ENCODE measurements at regions not wholly inside any gene's neighbourhood (a gene's known extent, or its start where the extent isn't known, plus 50 kb on each side); places are given as distances from the start of the nearest gene placed in this dataset.

- DNase-seq (ENCODE audit: low spot score), result no peak
- POLR2A ChIA-PET (ENCODE audit: low non-redundant PET), result no interaction called here
- no TSS peak for BruUV-seq (replicated peaks)
These were observed 334.8 kb upstream of the LARGE1 start for GRCh38 chr22:34255042-34255441.

GRCh38 chr22:34278121-34278520 is 357.8 kb upstream of the LARGE1 start:
- no TSS peak for BruUV-seq (replicated peaks)
- Histone ChIP-seq H3K4me1 (ENCODE audit: insufficient read depth, low read length, poor library complexity, severe bottlenecking) (no peaks in the 10 kb centered on the region), H3K36me3 (ENCODE audit: insufficient read depth, low read length, poor library complexity, severe bottlenecking) (no peaks in the 10 kb centered on the region), H3K9me3 (ENCODE audit: low read depth, low read length, poor library complexity, severe bottlenecking) (peaks cover 29% of the 10 kb centered on the region), H3K27ac (ENCODE audit: low read depth, low read length, poor library complexity, severe bottlenecking) (no peak overlapping the region), H3K27me3 (replicated peaks; ENCODE audit: insufficient read depth, low read depth, low read length, poor library complexity) (no peaks in the 10 kb centered on the region), H3K4me3 (ENCODE audit: low read depth, low read length, poor library complexity, severe bottlenecking) (no peak overlapping the region)
- no peak for TF ChIP-seq EZH2 (IDR thresholded peaks at IDR 0.05; ENCODE audit: borderline replicate concordance, low read depth, low read length, poor library complexity, severe bottlenecking)
- no peak for TF ChIP-seq CTCF (conservative IDR thresholded peaks at IDR 0.05; ENCODE audit: low read depth, low read length)
- POLR2A ChIA-PET (ENCODE audit: low non-redundant PET), result no interaction called here
- no peak for DNase-seq (ENCODE audit: low spot score)
- CTCF ChIA-PET, result no interaction called here
- intact Hi-C loops (cut with micrococcal nuclease; ENCODE audit: unreplicated experiment), result no loop called here

More at GRCh38 chr22:34255042-34255441, 334.8 kb upstream of the LARGE1 start:
- H3K36me3 ChIP-seq (ENCODE audit: insufficient read depth, low read length, poor library complexity, severe bottlenecking), result no peaks in the 10 kb centered on the region
- no peaks in the 10 kb centered on the region for H3K4me1 ChIP-seq (ENCODE audit: insufficient read depth, low read length, poor library complexity, severe bottlenecking)
- H3K27ac ChIP-seq (ENCODE audit: low read depth, low read length, poor library complexity, severe bottlenecking), result no peak overlapping the region
- CTCF ChIA-PET, result no interaction called here
- intact Hi-C loops (cut with micrococcal nuclease; ENCODE audit: unreplicated experiment), result no loop called here
- TF ChIP-seq EZH2 (IDR thresholded peaks at IDR 0.05; ENCODE audit: borderline replicate concordance, low read depth, low read length, poor library complexity, severe bottlenecking) (no peak), CTCF (conservative IDR thresholded peaks at IDR 0.05; ENCODE audit: low read depth, low read length) (no peak)
- H3K9me3 ChIP-seq (ENCODE audit: low read depth, low read length, poor library complexity, severe bottlenecking), result peaks cover 19% of the 10 kb centered on the region
- no peaks in the 10 kb centered on the region for H3K27me3 ChIP-seq (replicated peaks; ENCODE audit: insufficient read depth, low read depth, low read length, poor library complexity)
- H3K4me3 ChIP-seq (ENCODE audit: low read depth, low read length, poor library complexity, severe bottlenecking), result no peak overlapping the region

- H3K36me3 ChIP-seq (ENCODE audit: insufficient read depth, low read length, poor library complexity, severe bottlenecking), result no peaks in the 10 kb centered on the region
- no peaks in the 10 kb centered on the region for H3K4me1 ChIP-seq (ENCODE audit: insufficient read depth, low read length, poor library complexity, severe bottlenecking)
- peaks cover 23% of the 10 kb centered on the region for H3K9me3 ChIP-seq (ENCODE audit: low read depth, low read length, poor library complexity, severe bottlenecking)
- CTCF ChIA-PET, result no interaction called here
- no peaks in the 10 kb centered on the region for H3K27me3 ChIP-seq (replicated peaks; ENCODE audit: insufficient read depth, low read depth, low read length, poor library complexity)
- BruUV-seq (replicated peaks), result no TSS peak
- intact Hi-C loops (cut with micrococcal nuclease; ENCODE audit: unreplicated experiment), result no loop called here
- TF ChIP-seq CTCF (conservative IDR thresholded peaks at IDR 0.05; ENCODE audit: low read depth, low read length) (no peak), EZH2 (IDR thresholded peaks at IDR 0.05; ENCODE audit: borderline replicate concordance, low read depth, low read length, poor library complexity, severe bottlenecking) (no peak)
- POLR2A ChIA-PET (ENCODE audit: low non-redundant PET), result no interaction called here
- H3K27ac ChIP-seq (ENCODE audit: low read depth, low read length, poor library complexity, severe bottlenecking), result no peak overlapping the region
- H3K4me3 ChIP-seq (ENCODE audit: low read depth, low read length, poor library complexity, severe bottlenecking), result no peak overlapping the region
- DNase-seq (ENCODE audit: low spot score), result no peak
These were observed 361.5 kb upstream of the LARGE1 start for GRCh38 chr22:34281738-34282137.

Measured in A673 (cell line).